ENCODE measurements at regions not wholly inside any gene's neighbourhood (a gene's known extent, or its start where the extent isn't known, plus 50 kb on each side); places are given as distances from the start of the nearest gene placed in this dataset.
A peak's percentile ranks its signal among the peaks of the same experiment; 100 is the strongest.

GRCh38 chr6:10030942-10031537 lies 383.8 kb downstream of the TFAP2A start:
- H3K36me3 ChIP-seq, result no peaks in the 10 kb centered on the region
- no peak for DNase-seq (ENCODE audit: low spot score)
- no peaks in the 10 kb centered on the region for H3K9me3 ChIP-seq
- no peaks in the 10 kb centered on the region for H3K27me3 ChIP-seq
- H3K4me3 ChIP-seq, result no peak overlapping the region
- no peaks in the 10 kb centered on the region for H3K4me1 ChIP-seq
- H3K27ac ChIP-seq, result no peak overlapping the region
- peak in 1 of 2 donors; percentile 57 for TF ChIP-seq CTCF (IDR thresholded peaks at IDR 0.05)

GRCh38 chr6:10028222-10028621 lies 386.7 kb downstream of the TFAP2A start:
- Histone ChIP-seq H3K36me3 (no peaks in the 10 kb centered on the region), H3K27me3 (no peaks in the 10 kb centered on the region), H3K4me3 (no peak overlapping the region), H3K27ac (no peak overlapping the region), H3K9me3 (no peaks in the 10 kb centered on the region), H3K4me1 (no peaks in the 10 kb centered on the region)
- TF ChIP-seq CTCF (IDR thresholded peaks at IDR 0.05), result no peak
- no peak for DNase-seq (ENCODE audit: low spot score)

- no peak for DNase-seq (ENCODE audit: low spot score)
- no peak for TF ChIP-seq CTCF (IDR thresholded peaks at IDR 0.05)
- H3K9me3 ChIP-seq, result no peaks in the 10 kb centered on the region
- no peaks in the 10 kb centered on the region for H3K4me1 ChIP-seq
- H3K27ac ChIP-seq, result no peak overlapping the region
- H3K27me3 ChIP-seq, result no peaks in the 10 kb centered on the region
- no peaks in the 10 kb centered on the region for H3K36me3 ChIP-seq
- H3K4me3 ChIP-seq, result no peak overlapping the region
Observed at GRCh38 chr6:10019851-10020250, 395.0 kb downstream of the TFAP2A start.

- Histone ChIP-seq H3K36me3 (no peaks in the 10 kb centered on the region), H3K27me3 (no peaks in the 10 kb centered on the region), H3K27ac (no peak overlapping the region), H3K9me3 (peaks cover 0 to 4% of the 10 kb centered on the region in 2 donors), H3K4me1 (no peaks in the 10 kb centered on the region), H3K4me3 (no peak overlapping the region)
- TF ChIP-seq CTCF (IDR thresholded peaks at IDR 0.05), result no peak
- no peak for DNase-seq (ENCODE audit: low spot score)
Observed at GRCh38 chr6:10014557-10014956, 400.3 kb downstream of the TFAP2A start.

- Histone ChIP-seq H3K27me3 (no peaks in the 10 kb centered on the region), H3K4me3 (no peak overlapping the region), H3K9me3 (no peaks in the 10 kb centered on the region), H3K27ac (no peak overlapping the region), H3K36me3 (no peaks in the 10 kb centered on the region), H3K4me1 (no peaks in the 10 kb centered on the region)
- DNase-seq (ENCODE audit: low spot score), result no peak
- no peak for TF ChIP-seq CTCF (IDR thresholded peaks at IDR 0.05)
Observed at GRCh38 chr6:10000551-10000950, 414.3 kb downstream of the TFAP2A start.

GRCh38 chr6:9999796-10000195 lies 415.1 kb downstream of the TFAP2A start:
- no peak for DNase-seq (ENCODE audit: low spot score)
- Histone ChIP-seq H3K4me3 (no peak overlapping the region), H3K27ac (no peak overlapping the region), H3K4me1 (no peaks in the 10 kb centered on the region), H3K27me3 (no peaks in the 10 kb centered on the region), H3K9me3 (no peaks in the 10 kb centered on the region), H3K36me3 (no peaks in the 10 kb centered on the region)
- TF ChIP-seq CTCF (IDR thresholded peaks at IDR 0.05), result no peak
